HCT116 (cell line): ENCODE measurements at regions not wholly inside any gene's neighbourhood (a gene's known extent, or its start where the extent isn't known, plus 50 kb on each side); places are given as distances from the start of the nearest gene placed in this dataset.

Experiments used
- ATAC-seq: fragments of 200-7000 bp; cut with Tn5 transposase; 2 replicates; pipeline ENCODE4 v1.9.1; 2020; ENCODE audit warnings: mild to moderate bottlenecking, moderate library complexity
- BruUV-seq: library from RNA; stranded (reverse); fragments of 400-500 nt; replicated peaks from 2 replicates; lab custom pipeline; 2021; lab: Mats Ljungman, UMichigan
- CTCF ChIA-PET: fragments of 300-600 bp; sonication (Branson Sonifier 250); formaldehyde crosslinking; loops from one replicate; lab custom pipeline; 2021; ENCODE audit warnings: antibody characterized with exemption; lab: Charles Lee
- POLR2A ChIA-PET: fragments of 300-600, 350-600 bp; sonication (Branson Sonifier 250); formaldehyde crosslinking; loops from one replicate; lab custom pipeline; 2021; ENCODE audit warnings: antibody characterized with exemption; lab: Charles Lee
- RAD21 ChIA-PET, 2 experiments: fragments of 300-600 bp; sonication (Branson Sonifier 250); formaldehyde crosslinking; loops; one replicate each; lab custom pipeline; 2023; ENCODE audit warnings: low total read pairs in 2 of 2; ENCODE audit not compliant: uncharacterized antibody in 2 of 2, unreplicated experiment in 2 of 2, low non-redundant PET in 1 of 2; lab: Charles Lee
- DNase-seq: peaks from one replicate; pipeline ENCODE4 v3.0.0-alpha.2; 2010; ENCODE audit warnings: low read depth, low spot score
- H2AFZ ChIP-seq: fragments of 200-600 bp; shearing (Covaris generic), sonication (generic); 2 replicates; pipeline ENCODE4 v1.6.1; 2017; ENCODE audit warnings: low read depth, mixed run types, mixed read lengths, antibody characterized with exemption, low read length; ENCODE audit not compliant: poor library complexity, severe bottlenecking
- H3K27ac ChIP-seq: 2 replicates; pipeline ENCODE4 v1.5.1; 2012; ENCODE audit warnings: low read depth, low read length
- H3K27me3 ChIP-seq: fragments of 200-600 bp; sonication (generic); 2 replicates; pipeline ENCODE4 v1.6.1; 2016; ENCODE audit warnings: mixed run types, low read length, mixed read lengths; ENCODE audit not compliant: insufficient read depth
- H3K36me3 ChIP-seq, 2 experiments: fragments of 200-500 bp in 1 of 2; fragments of 200-600 bp in 1 of 2; sonication (Bioruptor generic) in 1 of 2; sonication (generic) in 1 of 2; 2 replicates each; pipeline versions ENCODE4 v1.5.1 to v1.6.1; 2014 to 2016; ENCODE audit warnings: low read length in 2 of 2, inconsistent platforms in 1 of 2, mixed read lengths in 1 of 2, mixed run types in 1 of 2; ENCODE audit not compliant: insufficient read depth in 2 of 2, control insufficient read depth in 1 of 2
- H3K4me1 ChIP-seq, 2 experiments: fragments of 200-600 bp in 1 of 2; sonication (generic) in 1 of 2; 2 replicates each; pipeline versions ENCODE4 v1.5.1 to v1.6.1; 2012 to 2017; ENCODE audit warnings: low read length in 2 of 2, inconsistent platforms in 1 of 2, mild to moderate bottlenecking in 1 of 2, mixed read lengths in 1 of 2, mixed run types in 1 of 2, moderate library complexity in 1 of 2; ENCODE audit not compliant: insufficient read depth in 2 of 2, control insufficient read depth in 1 of 2
- H3K4me2 ChIP-seq: fragments of 200-600 bp; sonication (generic); 2 replicates; pipeline ENCODE4 v1.6.1; 2017; ENCODE audit warnings: mixed run types, low read length, mixed read lengths
- H3K4me3 ChIP-seq, 2 experiments: fragments of 200-600 bp in 1 of 2; sonication (generic) in 1 of 2; replicated peaks in 1 of 2; 2 replicates each; pipeline ENCODE4 v1.5.1; 2011 to 2016; ENCODE audit warnings: low read length in 2 of 2, control low read depth in 1 of 2, low read depth in 1 of 2, mild to moderate bottlenecking in 1 of 2, mixed read lengths in 1 of 2, mixed run types in 1 of 2
- H3K79me2 ChIP-seq: fragments of 200-600 bp; sonication (generic); 2 replicates; pipeline ENCODE4 v1.6.1; 2017; ENCODE audit warnings: mild to moderate bottlenecking, mixed run types, low read length, moderate library complexity, mixed read lengths; ENCODE audit not compliant: insufficient read depth
- H3K9ac ChIP-seq: fragments of 200-600 bp; sonication (generic); 2 replicates; pipeline ENCODE4 v1.6.1; 2016; ENCODE audit warnings: low read length, mixed read lengths
- H3K9me2 ChIP-seq: fragments of 200-600 bp; sonication (generic), shearing (Covaris generic); 2 replicates; pipeline ENCODE4 v1.6.1; 2017; ENCODE audit warnings: mixed run types, mild to moderate bottlenecking, moderate library complexity; ENCODE audit not compliant: insufficient read depth
- H3K9me3 ChIP-seq, 2 experiments: fragments of 200-500 bp in 1 of 2; fragments of 200-600 bp in 1 of 2; sonication (Bioruptor generic) in 1 of 2; sonication (generic) in 1 of 2; 2 replicates each; pipeline ENCODE4 v1.6.1; 2014 to 2017; ENCODE audit warnings: low read length in 2 of 2, mixed read lengths in 2 of 2, inconsistent platforms in 1 of 2, low read depth in 1 of 2, mild to moderate bottlenecking in 1 of 2, mixed run types in 1 of 2, moderate library complexity in 1 of 2; ENCODE audit not compliant: control insufficient read depth in 1 of 2, insufficient read depth in 1 of 2
- H4K20me1 ChIP-seq: fragments of 200-600 bp; sonication (generic), shearing (Covaris generic); 2 replicates; pipeline ENCODE4 v1.6.1; 2017; ENCODE audit warnings: mixed run types, mild to moderate bottlenecking, moderate library complexity; ENCODE audit not compliant: insufficient read depth
- CBX3 ChIP-seq: IDR thresholded peaks from 2 replicates; pipeline ENCODE4 v1.6.1; 2012; ENCODE audit warnings: low read depth
- EGR1 ChIP-seq: IDR thresholded peaks from 2 replicates; pipeline ENCODE4 v1.6.1; 2012; ENCODE audit warnings: low read depth
- ELF1 ChIP-seq: IDR thresholded peaks from 2 replicates; pipeline ENCODE4 v1.6.1; 2012; ENCODE audit warnings: low read depth, borderline replicate concordance
- EZH2phosphoT487 ChIP-seq: fragments of 200-600 bp; IDR thresholded peaks from 2 replicates; pipeline ENCODE4 v1.6.1; 2018; ENCODE audit warnings: antibody characterized with exemption, borderline replicate concordance
- JUND ChIP-seq: IDR thresholded peaks from 2 replicates; pipeline ENCODE4 v1.6.1; 2012
- POLR2A ChIP-seq: IDR thresholded peaks from 2 replicates; pipeline ENCODE4 v1.7.0; 2011; ENCODE audit warnings: borderline replicate concordance; ENCODE audit not compliant: insufficient read depth, insufficient read length; ENCODE audit errors: extremely low read depth
- REST ChIP-seq: IDR thresholded peaks from 2 replicates; pipeline ENCODE4 v1.6.1; 2012; ENCODE audit warnings: low read depth
- SRF ChIP-seq: IDR thresholded peaks from 2 replicates; pipeline ENCODE4 v1.6.1; 2012; ENCODE audit warnings: low read depth
- YY1 ChIP-seq: IDR thresholded peaks from 2 replicates; pipeline ENCODE4 v1.6.1; 2011; ENCODE audit warnings: low read length, low read depth, moderate library complexity, mild to moderate bottlenecking; ENCODE audit not compliant: insufficient replicate concordance; ENCODE audit errors: extremely low read depth
- ZBTB33 ChIP-seq: IDR thresholded peaks from 2 replicates; pipeline ENCODE4 v1.6.1; 2011; ENCODE audit warnings: mild to moderate bottlenecking, low read length, moderate library complexity; ENCODE audit not compliant: insufficient replicate concordance; ENCODE audit errors: extremely low read depth
- ZFX ChIP-seq: fragments of 450-650 bp; IDR thresholded peaks from 2 replicates; pipeline ENCODE4 v1.6.1; 2017
- ZNF274 ChIP-seq: fragments of 200-500 bp; sonication (Bioruptor generic); IDR thresholded peaks from 2 replicates; pipeline ENCODE4 v1.6.1; 2014; ENCODE audit warnings: mild to moderate bottlenecking, low read depth, low read length, inconsistent platforms
- intact Hi-C: fragments of 100-400 bp; cut with micrococcal nuclease; formaldehyde crosslinking; loops from 2 replicates; pipeline ENCODE4 v1.10.0; 2022
- TF ChIP-seq, protein P1 (sequence below): IDR thresholded peaks from 2 replicates; pipeline ENCODE4 v1.6.1; 2012

DNA sequence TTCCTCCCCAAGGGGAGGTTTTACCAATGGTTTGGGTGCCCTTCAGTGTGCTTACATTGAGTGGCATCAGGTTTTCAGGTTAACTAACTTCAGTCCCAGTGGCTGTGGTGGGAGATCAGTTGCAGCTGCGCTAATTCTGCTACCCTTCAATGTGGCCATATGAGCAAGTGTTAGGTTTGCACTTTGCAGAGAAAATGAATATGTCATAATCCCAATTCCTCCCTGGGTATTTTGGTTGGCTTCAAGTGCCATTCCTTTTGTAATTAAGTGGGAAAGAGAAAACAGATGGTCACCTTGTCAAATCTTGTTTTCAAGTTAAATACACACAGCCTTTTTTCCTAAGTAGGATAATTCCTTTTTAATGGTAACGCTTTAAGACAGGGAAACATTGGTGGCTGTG lies 236.2 kb downstream of the TLE4 start:
- no peaks in the 10 kb centered on the region for H3K79me2 ChIP-seq
- TF ChIP-seq EZH2phosphoT487 (no peak), POLR2A (no peak), EGR1 (no peak), ZNF274 (no peak), ELF1 (no peak), CBX3 (no peak), ZFX (no peak), ZBTB33 (no peak), REST (no peak), JUND (no peak), SRF (no peak), YY1 (no peak)
- TF ChIP-seq, protein P1, sequence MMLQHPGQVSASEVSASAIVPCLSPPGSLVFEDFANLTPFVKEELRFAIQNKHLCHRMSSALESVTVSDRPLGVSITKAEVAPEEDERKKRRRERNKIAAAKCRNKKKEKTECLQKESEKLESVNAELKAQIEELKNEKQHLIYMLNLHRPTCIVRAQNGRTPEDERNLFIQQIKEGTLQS = no peak

More for the DNA sequence above, 236.2 kb downstream of the TLE4 start:
- no peak overlapping the region for H3K9ac ChIP-seq
- no peaks in the 10 kb centered on the region for H3K9me2 ChIP-seq
- ChIA-PET POLR2A (no interaction called here), CTCF (no interaction called here), RAD21 (no interaction called here)
- no TSS peak for BruUV-seq
- no peaks in the 10 kb centered on the region for H3K36me3 ChIP-seq
- H4K20me1 ChIP-seq = no peaks in the 10 kb centered on the region
- ATAC-seq (no peak), DNase-seq (no peak)
- H3K4me1 ChIP-seq = no peaks in the 10 kb centered on the region
- no peak overlapping the region for H2AFZ ChIP-seq
- H3K27me3 ChIP-seq = no peaks in the 10 kb centered on the region
- H3K4me2 ChIP-seq = no peak overlapping the region
- peaks cover 4 to 6% of the 10 kb centered on the region in 2 experiments; a peak in 2 of 4 replicates for H3K9me3 ChIP-seq
- intact Hi-C loops = no loop called here
- no peak overlapping the region for H3K27ac ChIP-seq
- H3K4me3 ChIP-seq = no peak overlapping the region
